OCI-LY3 (cell line): ENCODE measurements at regions not wholly inside any gene's neighbourhood (a gene's known extent, or its start where the extent isn't known, plus 50 kb on each side); places are given as distances from the start of the nearest gene placed in this dataset.
"Not testable (repeated sequence)": the region's sequence is repeated elsewhere in the genome, so short reads cannot be mapped to it uniquely, and the experiment has no call there.

Experiments
- H2AFZ ChIP-seq: fragments of 200-600, 300-600 bp; shearing (Covaris generic); 2 replicates; pipeline ENCODE4 v1.6.0; 2014; ENCODE audit warnings: antibody characterized with exemption, low read depth, low read length
- H3K27ac ChIP-seq: fragments of 200-600, 300-600 bp; sonication (generic); 2 replicates; pipeline ENCODE4 v1.5.1; 2014; ENCODE audit warnings: mild to moderate bottlenecking, low read length, moderate library complexity, mixed read lengths
- H3K27me3 ChIP-seq: fragments of 200-600, 300-600 bp; sonication (generic); 2 replicates; pipeline ENCODE4 v1.6.1; 2014; ENCODE audit warnings: low read depth, low read length, mixed read lengths
- H3K36me3 ChIP-seq: fragments of 200-600, 300-600 bp; sonication (generic); replicated peaks from 2 replicates; pipeline ENCODE3; 2014; ENCODE audit warnings: low read depth, low read length, mixed read lengths
- H3K4me1 ChIP-seq: fragments of 300-600, 200-600 bp; sonication (generic); 2 replicates; pipeline ENCODE4 v1.6.1; 2014; ENCODE audit warnings: low read length, mixed read lengths
- H3K4me2 ChIP-seq: fragments of 200-600, 300-600 bp; sonication (generic); 2 replicates; pipeline ENCODE4 v1.6.1; 2014; ENCODE audit warnings: low read length, mixed read lengths
- H3K4me3 ChIP-seq: fragments of 300-600, 200-600 bp; sonication (generic); 2 replicates; pipeline ENCODE4 v1.5.1; 2014; ENCODE audit warnings: antibody characterized with exemption, mild to moderate bottlenecking, low read length, moderate library complexity
- H3K79me2 ChIP-seq: fragments of 300-600, 200-600 bp; shearing (Covaris generic); 2 replicates; pipeline ENCODE4 v1.6.1; 2014; ENCODE audit warnings: mild to moderate bottlenecking, low read length, mixed read lengths
- H3K9ac ChIP-seq: fragments of 300-600, 200-600 bp; shearing (Covaris generic); 2 replicates; pipeline ENCODE4 v1.6.0; 2014; ENCODE audit warnings: mild to moderate bottlenecking, low read length, moderate library complexity
- H3K9me3 ChIP-seq: fragments of 200-600, 300-600 bp; shearing (Covaris generic); 2 replicates; pipeline ENCODE4 v1.6.1; 2014; ENCODE audit warnings: low read length, mixed read lengths; ENCODE audit not compliant: insufficient read depth
- H4K20me1 ChIP-seq: fragments of 200-600, 300-600 bp; sonication (generic); 2 replicates; pipeline ENCODE4 v1.6.1; 2016; ENCODE audit warnings: low read length, mixed read lengths; ENCODE audit not compliant: insufficient read depth
- CTCF ChIP-seq: fragments of 200-600, 300-600 bp; sonication (generic); IDR thresholded peaks from 2 replicates; pipeline ENCODE4 v1.5.1; 2014; ENCODE audit warnings: antibody characterized with exemption, low read length, low read depth
- EZH2phosphoT487 ChIP-seq: fragments of 200-600 bp; shearing (Covaris generic); IDR thresholded peaks from 2 replicates; pipeline ENCODE4 v1.6.1; 2018; ENCODE audit warnings: antibody characterized with exemption, mixed run types, low read depth

GRCh38 chr7:65287023-65287422, 86.6 kb upstream of the ZNF92 start:
- no peaks in the 10 kb centered on the region for H3K79me2 ChIP-seq
- H3K4me1 ChIP-seq = peaks cover 8% of the 10 kb centered on the region
- no peak overlapping the region for H3K4me2 ChIP-seq
- H2AFZ ChIP-seq = no peak overlapping the region
- no peaks in the 10 kb centered on the region for H3K9me3 ChIP-seq
- no peaks in the 10 kb centered on the region for H3K36me3 ChIP-seq
- TF ChIP-seq EZH2phosphoT487 = no peak
- no peak for TF ChIP-seq CTCF
- no peak overlapping the region for H3K27ac ChIP-seq
- H4K20me1 ChIP-seq = no peaks in the 10 kb centered on the region
- no peak overlapping the region for H3K9ac ChIP-seq
- no peak overlapping the region for H3K4me3 ChIP-seq
- H3K27me3 ChIP-seq = no peaks in the 10 kb centered on the region

- TF ChIP-seq CTCF (no peak), EZH2phosphoT487 (no peak)
- Histone ChIP-seq H4K20me1 (no peaks in the 10 kb centered on the region), H3K79me2 (no peaks in the 10 kb centered on the region), H2AFZ (no peak overlapping the region), H3K9me3 (no peaks in the 10 kb centered on the region), H3K27ac (peak overlapping the region; percentile 27; the same call in 1 of the 2 replicates), H3K4me3 (no peak overlapping the region), H3K36me3 (no peaks in the 10 kb centered on the region), H3K4me2 (no peak overlapping the region), H3K9ac (no peak overlapping the region), H3K4me1 (peaks cover 8% of the 10 kb centered on the region), H3K27me3 (no peaks in the 10 kb centered on the region)
Measured at GRCh38 chr7:65285906-65286864, 87.5 kb upstream of the ZNF92 start.

- H3K4me2 ChIP-seq, H3K27me3 ChIP-seq, H3K27ac ChIP-seq, H3K4me1 ChIP-seq, H3K79me2 ChIP-seq, H2AFZ ChIP-seq, H3K9ac ChIP-seq, H3K9me3 ChIP-seq, H3K36me3 ChIP-seq, H4K20me1 ChIP-seq, H3K4me3 ChIP-seq: not testable (repeated sequence)
Measured at GRCh38 chr7:65285241-65285640, 88.4 kb upstream of the ZNF92 start.

GRCh38 chr7:65279795-65280194, 93.9 kb upstream of the ZNF92 start:
- Histone ChIP-seq H2AFZ (no peak overlapping the region), H3K4me1 (no peaks in the 10 kb centered on the region), H3K9ac (no peak overlapping the region), H3K36me3 (no peaks in the 10 kb centered on the region), H3K4me2 (no peak overlapping the region), H3K79me2 (no peaks in the 10 kb centered on the region), H3K9me3 (no peaks in the 10 kb centered on the region), H3K27ac (no peak overlapping the region), H3K27me3 (no peaks in the 10 kb centered on the region), H3K4me3 (no peak overlapping the region), H4K20me1 (no peaks in the 10 kb centered on the region)
- TF ChIP-seq EZH2phosphoT487 (no peak), CTCF (no peak)
